Progenitor cell of endocrine pancreas (in vitro differentiated cells): ENCODE measurements at regions not wholly inside any gene's neighbourhood (a gene's known extent, or its start where the extent isn't known, plus 50 kb on each side); places are given as distances from the start of the nearest gene placed in this dataset.

Experiments
- DNase-seq: peaks from one replicate; pipeline ENCODE4 v3.0.0; 2021; ENCODE audit warnings: low spot score; ENCODE audit not compliant: unreplicated experiment
- H3K27ac Mint-ChIP-seq: 2 replicates; pipeline ENCODE4 v1.8.0; 2021; ENCODE audit warnings: mild to moderate bottlenecking, moderate library complexity, mixed read lengths
- H3K27me3 Mint-ChIP-seq: 2 replicates; pipeline ENCODE4 v1.8.0; 2021; ENCODE audit warnings: mixed read lengths
- H3K36me3 Mint-ChIP-seq: 2 replicates; pipeline ENCODE4 v1.8.0; 2022; ENCODE audit warnings: mixed read lengths; ENCODE audit not compliant: insufficient read depth
- H3K4me1 Mint-ChIP-seq: 2 replicates; pipeline ENCODE4 v1.8.0; 2021; ENCODE audit warnings: low read depth, mixed read lengths
- H3K4me3 Mint-ChIP-seq: 2 replicates; pipeline ENCODE4 v1.8.0; 2021; ENCODE audit warnings: low read depth, mild to moderate bottlenecking, moderate library complexity, mixed read lengths
- H3K9me3 Mint-ChIP-seq: 2 replicates; pipeline ENCODE4 v1.8.0; 2021; ENCODE audit warnings: low read depth, mixed read lengths
- TF ChIP-seq, protein P1 (sequence below): fragments of 200-600 bp; sonication (generic); IDR thresholded peaks from one replicate; pipeline ENCODE4 v1.5.0; 2021; ENCODE audit warnings: antibody characterized with exemption, mild to moderate bottlenecking; ENCODE audit not compliant: unreplicated experiment

- no peak overlapping the region for H3K4me3 Mint-ChIP-seq
- no peak for DNase-seq
Measured at GRCh38 chr7:50953820-50954219, 171.1 kb upstream of the GRB10 start.

GRCh38 chr7:50953303-50953702, 170.6 kb upstream of the GRB10 start:
- peaks cover 28% of the 10 kb centered on the region for H3K9me3 Mint-ChIP-seq

More at GRCh38 chr7:50953820-50954219, 171.1 kb upstream of the GRB10 start:
- H3K9me3 Mint-ChIP-seq = peaks cover 26% of the 10 kb centered on the region
- H3K4me1 Mint-ChIP-seq = peaks cover 13% of the 10 kb centered on the region
- no peaks in the 10 kb centered on the region for H3K27me3 Mint-ChIP-seq
- H3K27ac Mint-ChIP-seq = no peak overlapping the region
- TF ChIP-seq, protein P1, sequence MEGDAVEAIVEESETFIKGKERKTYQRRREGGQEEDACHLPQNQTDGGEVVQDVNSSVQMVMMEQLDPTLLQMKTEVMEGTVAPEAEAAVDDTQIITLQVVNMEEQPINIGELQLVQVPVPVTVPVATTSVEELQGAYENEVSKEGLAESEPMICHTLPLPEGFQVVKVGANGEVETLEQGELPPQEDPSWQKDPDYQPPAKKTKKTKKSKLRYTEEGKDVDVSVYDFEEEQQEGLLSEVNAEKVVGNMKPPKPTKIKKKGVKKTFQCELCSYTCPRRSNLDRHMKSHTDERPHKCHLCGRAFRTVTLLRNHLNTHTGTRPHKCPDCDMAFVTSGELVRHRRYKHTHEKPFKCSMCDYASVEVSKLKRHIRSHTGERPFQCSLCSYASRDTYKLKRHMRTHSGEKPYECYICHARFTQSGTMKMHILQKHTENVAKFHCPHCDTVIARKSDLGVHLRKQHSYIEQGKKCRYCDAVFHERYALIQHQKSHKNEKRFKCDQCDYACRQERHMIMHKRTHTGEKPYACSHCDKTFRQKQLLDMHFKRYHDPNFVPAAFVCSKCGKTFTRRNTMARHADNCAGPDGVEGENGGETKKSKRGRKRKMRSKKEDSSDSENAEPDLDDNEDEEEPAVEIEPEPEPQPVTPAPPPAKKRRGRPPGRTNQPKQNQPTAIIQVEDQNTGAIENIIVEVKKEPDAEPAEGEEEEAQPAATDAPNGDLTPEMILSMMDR = no peak
- peaks cover 2% of the 10 kb centered on the region for H3K36me3 Mint-ChIP-seq

DNA sequence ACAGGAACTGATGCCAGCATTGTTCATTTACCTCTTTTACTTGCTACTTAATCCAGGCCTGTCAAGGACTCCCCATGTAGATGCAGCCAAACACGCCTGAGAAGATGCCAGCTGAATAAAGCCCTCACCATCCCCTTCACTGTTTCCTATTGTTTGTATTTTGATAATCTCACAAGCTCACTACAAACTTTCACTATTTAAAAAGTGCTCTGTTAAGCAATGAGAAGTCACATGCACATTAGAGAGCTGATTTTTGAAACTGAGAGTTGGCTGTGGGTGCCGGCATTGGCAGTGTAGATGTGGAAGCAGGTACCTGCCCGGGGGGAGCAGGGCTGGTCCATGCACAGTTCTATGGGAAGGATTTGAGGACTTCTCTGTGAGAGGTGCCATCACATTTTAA, 169.8 kb upstream of the GRB10 start:
- no peaks in the 10 kb centered on the region for H3K27me3 Mint-ChIP-seq
- peaks cover 8% of the 10 kb centered on the region for H3K4me1 Mint-ChIP-seq
- no peak overlapping the region for H3K27ac Mint-ChIP-seq
- TF ChIP-seq, protein P1 = no peak
- DNase-seq = no peak
- no peak overlapping the region for H3K4me3 Mint-ChIP-seq
- H3K36me3 Mint-ChIP-seq = peaks cover 2% of the 10 kb centered on the region
- peaks cover 28% of the 10 kb centered on the region for H3K9me3 Mint-ChIP-seq

More at GRCh38 chr7:50953303-50953702, 170.6 kb upstream of the GRB10 start:
- Mint-ChIP-seq H3K27me3 (no peaks in the 10 kb centered on the region), H3K4me3 (no peak overlapping the region), H3K4me1 (peaks cover 13% of the 10 kb centered on the region), H3K27ac (no peak overlapping the region), H3K36me3 (peaks cover 2% of the 10 kb centered on the region)
- TF ChIP-seq, protein P1 = no peak
- DNase-seq = no peak

- no peaks in the 10 kb centered on the region for H3K27me3 Mint-ChIP-seq
- H3K36me3 Mint-ChIP-seq = peaks cover 2% of the 10 kb centered on the region
- DNase-seq = no peak
- no peak overlapping the region for H3K27ac Mint-ChIP-seq
- no peak overlapping the region for H3K4me3 Mint-ChIP-seq
- TF ChIP-seq, protein P1 = no peak
- peaks cover 28% of the 10 kb centered on the region for H3K9me3 Mint-ChIP-seq
- H3K4me1 Mint-ChIP-seq = peaks cover 6% of the 10 kb centered on the region
Measured at GRCh38 chr7:50952120-50952519, 169.4 kb upstream of the GRB10 start.

DNA sequence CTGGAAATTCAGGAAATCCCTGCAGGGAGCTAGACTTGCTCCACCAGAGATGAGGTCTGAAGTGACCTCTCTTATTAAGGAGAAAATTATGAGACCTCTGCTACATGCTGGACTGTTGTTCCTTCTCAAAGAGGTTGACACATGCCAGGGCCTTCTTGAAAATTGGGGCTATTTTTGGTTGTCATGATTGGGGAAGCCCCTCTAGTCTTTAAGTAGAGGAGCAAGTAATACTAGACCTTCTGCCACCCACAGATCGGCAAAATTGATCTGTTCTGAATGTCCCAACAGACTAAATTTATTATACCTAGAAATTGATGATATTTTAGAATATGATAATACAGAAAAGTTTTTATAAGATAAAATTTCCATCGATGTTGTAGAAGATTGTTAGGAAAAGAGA, 160.8 kb upstream of the GRB10 start:
- TF ChIP-seq, protein P1 = no peak
- Mint-ChIP-seq H3K27ac (no peak overlapping the region), H3K27me3 (no peaks in the 10 kb centered on the region), H3K36me3 (no peaks in the 10 kb centered on the region), H3K9me3 (no peaks in the 10 kb centered on the region), H3K4me3 (no peak overlapping the region), H3K4me1 (no peaks in the 10 kb centered on the region)
- DNase-seq = no peak
